ENCODE measurements at regions not wholly inside any gene's neighbourhood (a gene's known extent, or its start where the extent isn't known, plus 50 kb on each side); places are given as distances from the start of the nearest gene placed in this dataset.
"Not testable (repeated sequence)": the region's sequence is repeated elsewhere in the genome, so short reads cannot be mapped to it uniquely, and the experiment has no call there.

- no peak for DNase-seq (ENCODE audit: low read depth)
These were observed 98.1 kb upstream of the NAMPT start for GRCh38 chr7:106382929-106383328.

DNA sequence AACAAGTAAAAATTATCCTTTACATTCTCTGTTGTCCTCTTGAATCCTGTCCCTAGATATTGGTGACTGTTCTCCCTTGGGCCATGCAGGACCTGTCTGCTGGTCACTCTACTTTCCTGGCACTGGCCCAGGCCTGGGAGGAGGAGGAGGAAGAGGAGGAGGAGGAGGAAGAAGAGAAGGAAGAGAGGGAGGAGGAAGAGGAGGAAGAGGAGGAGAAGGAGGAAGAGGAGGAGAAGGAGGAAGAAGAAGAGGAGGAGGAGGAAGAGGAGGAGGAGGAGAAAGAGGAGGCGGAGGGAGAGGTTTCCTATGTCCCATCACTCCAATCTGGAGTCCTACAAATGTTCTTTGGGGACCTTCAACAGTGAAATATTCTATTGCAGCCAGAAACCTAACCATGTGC is 97.3 kb upstream of the NAMPT start:
- DNase-seq (ENCODE audit: low read depth): no peak

DNA sequence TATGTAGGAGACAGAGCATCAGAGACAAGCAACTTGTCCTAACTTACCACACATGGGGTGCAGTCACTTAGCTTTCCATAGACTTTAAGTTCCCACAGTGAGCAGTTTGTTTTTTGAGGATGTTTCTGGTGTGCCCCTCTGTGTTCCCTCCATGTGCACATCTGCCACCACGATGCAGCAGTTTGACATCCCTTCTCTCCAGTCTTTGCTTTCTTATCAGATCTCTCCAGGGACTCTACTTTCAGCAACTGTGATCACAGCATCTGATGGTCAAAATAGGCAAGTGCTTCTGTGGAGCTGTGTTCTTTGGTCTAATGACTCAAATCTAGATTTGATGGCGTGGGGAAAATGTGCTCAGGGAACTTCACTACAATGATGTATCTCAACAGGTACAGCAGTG is 96.5 kb upstream of the NAMPT start:
- DNase-seq (ENCODE audit: low read depth): no peak

- DNase-seq (ENCODE audit: low read depth): peak; percentile 51
These were observed 93.1 kb upstream of the NAMPT start for GRCh38 chr7:106377847-106378361.

- DNase-seq (ENCODE audit: low read depth): no peak
These were observed 91.4 kb upstream of the NAMPT start for GRCh38 chr7:106376026-106376799.

- no peak for DNase-seq (ENCODE audit: low read depth)
These were observed 90.7 kb upstream of the NAMPT start for GRCh38 chr7:106375499-106375898.

- no peak for DNase-seq (ENCODE audit: low read depth)
These were observed 89.7 kb upstream of the NAMPT start for GRCh38 chr7:106374437-106374836.

DNA sequence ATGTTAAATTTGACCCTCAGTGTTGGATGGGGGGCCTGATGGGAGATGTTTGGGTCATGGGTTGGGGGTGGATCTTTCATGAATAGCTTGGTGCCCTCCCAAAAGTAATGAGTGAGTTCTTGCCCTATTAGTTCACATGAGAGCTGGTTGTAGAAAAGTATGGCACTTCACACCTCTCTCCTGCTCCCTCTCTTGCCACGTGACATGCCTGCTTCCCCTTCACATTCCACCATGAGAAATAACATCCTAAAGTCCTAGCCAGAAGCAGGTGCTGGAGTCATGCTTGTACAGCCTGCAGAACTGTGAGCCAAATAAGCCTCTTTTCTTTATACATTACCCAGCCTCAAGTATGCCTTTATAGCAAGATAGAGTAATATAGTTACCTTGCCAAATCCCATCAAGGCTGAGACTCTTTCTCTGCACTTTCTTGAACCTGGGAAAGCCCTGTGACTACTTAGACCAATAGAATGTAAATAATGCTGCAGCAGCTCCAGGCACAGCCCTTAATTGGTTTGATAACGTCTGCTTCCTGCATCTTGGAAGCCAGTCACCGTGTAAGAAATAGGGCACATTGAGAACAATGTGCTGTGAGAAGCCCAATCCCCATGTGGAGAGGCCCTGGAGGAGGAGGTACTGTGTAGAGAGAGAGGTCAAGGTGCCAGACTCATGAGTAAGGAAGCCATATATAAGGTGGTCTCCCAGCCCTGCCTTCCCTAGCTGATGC is 88.0 kb upstream of the NAMPT start:
- DNase-seq (ENCODE audit: low read depth): no peak

DNA sequence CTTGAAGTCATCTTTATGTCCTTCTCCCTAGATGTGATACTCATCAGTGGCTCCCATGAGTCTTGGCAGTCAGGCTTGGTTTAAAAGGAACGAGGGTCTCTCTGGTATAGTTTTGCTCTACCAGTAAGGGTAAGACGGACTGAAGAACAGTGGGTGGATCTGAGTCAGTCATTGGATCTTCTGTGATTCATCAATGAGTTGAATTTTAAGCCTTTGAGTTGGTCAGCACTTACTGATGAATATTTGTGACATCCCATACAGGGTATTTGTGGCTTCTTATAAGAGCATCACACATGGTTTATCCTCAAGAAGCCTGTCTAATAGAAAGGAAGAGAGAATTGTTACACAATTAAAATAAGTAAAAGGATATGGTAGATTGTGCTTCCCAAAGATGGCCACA is 87.3 kb upstream of the NAMPT start:
- peak; percentile 24 for DNase-seq (ENCODE audit: low read depth)

DNA sequence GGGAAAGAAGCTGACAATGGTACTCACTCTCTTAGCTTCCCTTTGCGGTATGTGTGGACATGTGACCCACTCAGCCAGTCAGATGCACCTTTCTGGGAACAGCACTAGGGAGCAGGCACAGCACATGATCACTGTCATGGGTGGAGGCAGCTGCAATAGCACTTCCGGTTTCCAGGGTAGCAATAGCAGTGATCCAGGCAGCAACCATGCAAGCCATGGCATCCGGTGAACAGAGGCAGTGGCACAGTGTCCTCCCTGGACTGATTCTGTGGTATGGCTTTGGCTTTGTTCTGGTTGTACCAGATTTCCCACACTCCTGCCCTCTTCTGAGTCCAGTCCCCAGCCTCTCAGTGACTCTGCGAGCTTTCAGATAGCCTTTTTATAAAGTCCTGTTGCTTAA is 86.8 kb upstream of the NAMPT start:
- DNase-seq (ENCODE audit: low read depth): peak; percentile 17

- DNase-seq (ENCODE audit: low read depth): no peak
These were observed 85.8 kb upstream of the NAMPT start for GRCh38 chr7:106370542-106370941.

- no peak for DNase-seq (ENCODE audit: low read depth)
These were observed 85.0 kb upstream of the NAMPT start for GRCh38 chr7:106369816-106370215.

- peak; percentile 72 for DNase-seq (ENCODE audit: low read depth)
These were observed 84.6 kb upstream of the NAMPT start for GRCh38 chr7:106369352-106369751.

GRCh38 chr7:106367664-106368063 is 82.9 kb upstream of the NAMPT start:
- peak; percentile 12 for DNase-seq (ENCODE audit: low read depth)

DNA sequence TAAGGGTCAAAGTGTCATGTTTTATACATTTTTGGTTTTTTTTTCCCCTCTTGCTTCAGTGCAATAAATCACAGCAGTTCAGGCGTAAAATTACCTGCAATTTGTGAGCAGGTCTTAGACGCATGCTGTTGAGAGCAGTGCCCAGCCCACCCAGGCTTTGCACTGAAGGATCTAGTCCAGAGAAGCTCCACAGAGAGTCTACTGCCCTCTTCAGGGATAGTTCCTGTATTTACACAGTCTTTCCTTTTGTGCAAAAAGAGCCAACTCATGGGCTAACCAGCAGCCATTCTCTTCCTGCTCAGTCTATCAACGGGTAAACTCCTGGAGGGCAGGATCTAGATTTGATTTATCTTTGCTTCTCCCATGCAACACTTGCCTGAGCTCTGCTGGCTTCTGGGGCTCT is 82.2 kb upstream of the NAMPT start:
- DNase-seq (ENCODE audit: low read depth): no peak

- DNase-seq (ENCODE audit: low read depth): no peak
These were observed 80.6 kb upstream of the NAMPT start for GRCh38 chr7:106365252-106366005.

GRCh38 chr7:106362507-106362906 is 77.7 kb upstream of the NAMPT start:
- DNase-seq (ENCODE audit: low read depth): not testable (repeated sequence)

GRCh38 chr7:106358103-106358663 is 73.4 kb upstream of the NAMPT start:
- no peak for DNase-seq (ENCODE audit: low read depth)

DNA sequence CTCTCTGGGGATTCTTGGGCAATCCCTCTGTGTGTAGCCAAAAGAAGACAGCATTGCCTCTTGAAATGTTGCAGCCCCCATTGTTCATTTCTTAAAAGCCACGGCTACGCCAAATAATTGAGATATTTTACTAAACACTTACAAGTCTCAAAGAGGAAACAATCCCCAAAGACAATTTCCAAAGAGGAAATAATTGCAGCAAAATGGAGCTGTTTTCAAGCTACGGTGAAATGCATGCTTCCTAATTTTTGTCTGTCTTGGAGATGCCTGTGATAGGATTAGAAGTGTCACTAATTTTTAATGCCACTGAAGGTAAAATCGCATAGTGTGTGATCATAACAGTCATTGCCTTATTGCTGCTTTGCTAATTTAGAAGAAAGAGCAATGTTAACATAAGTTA is 72.9 kb upstream of the NAMPT start:
- DNase-seq (ENCODE audit: low read depth): no peak

GRCh38 chr7:106354822-106355221 is 70.0 kb upstream of the NAMPT start:
- DNase-seq (ENCODE audit: low read depth): no peak

DNA sequence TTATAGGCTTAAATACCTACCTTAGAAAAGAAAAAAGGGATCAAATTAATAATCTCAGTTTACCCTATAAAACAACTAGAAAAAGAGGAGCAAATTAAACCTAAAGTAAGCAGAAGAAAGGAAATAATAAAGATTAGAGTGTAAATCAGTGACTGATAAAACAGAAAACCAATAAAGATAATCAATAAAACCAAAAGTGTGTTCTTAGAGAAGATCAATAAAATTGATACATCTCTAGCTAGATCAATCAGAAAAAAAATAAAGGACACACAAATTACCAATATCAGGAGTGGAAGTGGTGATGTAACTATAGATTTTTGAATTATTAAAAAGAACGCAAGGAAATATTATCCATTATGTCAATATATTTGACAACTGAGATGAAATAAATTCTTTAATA is 69.2 kb upstream of the NAMPT start:
- no peak for DNase-seq (ENCODE audit: low read depth)

GRCh38 chr7:106348231-106348630 is 63.4 kb upstream of the NAMPT start:
- no peak for DNase-seq (ENCODE audit: low read depth)
